Activated T-cell treated with anti-CD3 and anti-CD28 coated beads, Interleukin-2, amount 50 U/mL, for 72 hours (primary cell): ENCODE measurements at regions not wholly inside any gene's neighbourhood (a gene's known extent, or its start where the extent isn't known, plus 50 kb on each side); places are given as distances from the start of the nearest gene placed in this dataset.

Experiments
- ATAC-seq, 2 donors: fragments of 150-1000 bp; cut with Tn5 transposase; replicated peaks in 1 of 2; 2 replicates each; pipeline ENCODE4 v1.10.0; 2021; ENCODE audit warnings: moderate library complexity in 2 of 2, mild to moderate bottlenecking in 1 of 2
- DNase-seq, 2 donors: peaks; one replicate each; pipeline ENCODE4 v3.0.0; 2021 to 2022; ENCODE audit warnings: mixed read lengths in 1 of 2
- H3K27ac Mint-ChIP-seq: one replicate; pipeline ENCODE4 v1.8.0; 2022; ENCODE audit warnings: mild to moderate bottlenecking, moderate library complexity, mixed read lengths
- H3K27me3 Mint-ChIP-seq: one replicate; pipeline ENCODE4 v1.8.0; 2022; ENCODE audit warnings: low read depth, mixed read lengths
- H3K36me3 Mint-ChIP-seq, 2 donors: one replicate each; pipeline ENCODE4 v1.8.0; 2022; ENCODE audit warnings: mixed read lengths in 2 of 2, mild to moderate bottlenecking in 1 of 2; ENCODE audit not compliant: insufficient read depth in 2 of 2
- H3K4me1 Mint-ChIP-seq: one replicate; pipeline ENCODE4 v1.8.0; 2022; ENCODE audit warnings: low read depth, mixed read lengths
- H3K4me3 Mint-ChIP-seq, 2 donors: one replicate each; pipeline ENCODE4 v1.8.0; 2022; ENCODE audit warnings: mild to moderate bottlenecking in 2 of 2, mixed read lengths in 2 of 2, moderate library complexity in 2 of 2
- H3K9me3 Mint-ChIP-seq, 2 donors: one replicate each; pipeline ENCODE4 v1.8.0; 2022; ENCODE audit warnings: mixed read lengths in 2 of 2

DNA sequence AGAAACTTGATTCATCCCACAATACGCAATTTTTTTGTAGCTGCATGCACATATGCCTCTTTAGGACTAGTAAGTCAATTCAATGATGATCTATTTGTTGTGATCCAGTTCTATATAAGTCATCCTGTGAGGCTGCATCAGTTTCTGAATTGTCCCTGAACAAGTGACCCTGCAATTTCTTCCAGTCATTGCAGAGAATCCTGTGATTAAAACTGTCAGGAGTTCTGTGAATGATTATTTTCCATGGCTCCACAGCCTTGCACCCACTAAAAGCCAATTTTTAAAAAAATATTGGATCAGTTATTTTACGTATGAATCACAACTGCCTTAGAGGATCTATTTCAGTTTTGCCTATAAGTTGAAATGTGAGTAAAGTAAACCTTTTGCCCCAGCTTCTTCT, 1585.0 kb upstream of the ACVR2A start:
- DNase-seq (no peak), ATAC-seq (no peak)
- Mint-ChIP-seq H3K4me1 (no peaks in the 10 kb centered on the region), H3K27ac (no peak overlapping the region), H3K36me3 (no peaks in the 10 kb centered on the region), H3K27me3 (no peaks in the 10 kb centered on the region), H3K9me3 (peaks cover 6 to 10% of the 10 kb centered on the region in 2 donors), H3K4me3 (no peak overlapping the region)

GRCh38 chr2:146258071-146258470, 1586.8 kb upstream of the ACVR2A start:
- Mint-ChIP-seq H3K27me3 (no peaks in the 10 kb centered on the region), H3K27ac (no peak overlapping the region), H3K4me1 (no peaks in the 10 kb centered on the region), H3K36me3 (no peaks in the 10 kb centered on the region), H3K4me3 (no peak overlapping the region), H3K9me3 (peaks cover 5 to 7% of the 10 kb centered on the region in 2 donors)
- DNase-seq (no peak), ATAC-seq (no peak)

- Mint-ChIP-seq H3K4me3 (no peak overlapping the region), H3K27ac (no peak overlapping the region), H3K36me3 (no peaks in the 10 kb centered on the region), H3K27me3 (no peaks in the 10 kb centered on the region), H3K9me3 (peaks cover 3 to 5% of the 10 kb centered on the region in 2 donors), H3K4me1 (no peaks in the 10 kb centered on the region)
- ATAC-seq: no peak
- DNase-seq: no peak
Measured at GRCh38 chr2:146252119-146252518, 1592.7 kb upstream of the ACVR2A start.

- Mint-ChIP-seq H3K9me3 (peaks cover 6 to 7% of the 10 kb centered on the region in 2 donors), H3K27me3 (no peaks in the 10 kb centered on the region), H3K4me3 (no peak overlapping the region), H3K27ac (no peak overlapping the region), H3K36me3 (no peaks in the 10 kb centered on the region), H3K4me1 (no peaks in the 10 kb centered on the region)
- ATAC-seq: no peak
- no peak for DNase-seq
Measured at GRCh38 chr2:146251328-146251727, 1593.5 kb upstream of the ACVR2A start.

DNA sequence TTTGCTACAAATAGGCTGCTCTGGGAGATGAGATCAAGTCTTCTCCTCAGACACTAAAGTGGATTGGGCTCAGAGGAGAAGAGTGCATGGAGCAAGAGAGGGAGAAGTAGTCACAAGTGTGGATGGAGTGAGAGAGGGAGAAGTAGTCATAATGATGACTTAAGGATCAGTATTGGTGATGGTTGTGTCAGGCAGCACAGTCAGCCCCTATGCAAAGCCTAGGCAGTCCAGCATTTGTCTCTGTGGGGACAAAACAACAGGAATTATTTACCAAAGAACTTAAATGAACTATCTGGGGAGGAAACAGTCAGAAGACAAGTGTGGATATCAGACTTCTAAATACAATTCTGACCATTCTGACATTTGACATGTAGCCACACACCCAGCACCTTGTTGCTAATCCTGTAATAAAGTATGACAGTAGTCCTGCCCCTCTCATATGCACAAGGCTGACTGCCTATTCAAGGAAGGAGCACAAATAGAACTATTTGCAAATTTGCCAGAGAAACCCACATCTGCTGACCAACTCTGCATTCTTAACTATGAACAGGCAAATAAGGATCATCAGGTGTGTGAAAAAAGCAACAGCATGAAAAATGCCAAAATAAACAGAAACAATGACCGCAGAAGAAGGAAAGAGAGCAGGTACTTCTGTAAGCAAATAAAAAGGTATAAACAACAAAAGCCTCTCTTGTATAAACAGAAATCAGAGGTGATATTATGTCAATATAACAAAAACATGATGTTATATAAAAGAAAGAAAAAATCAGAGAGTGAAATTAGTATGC, 1597.9 kb upstream of the ACVR2A start:
- ATAC-seq (no peak), DNase-seq (no peak)
- H3K9me3 Mint-ChIP-seq: peaks cover 3 to 6% of the 10 kb centered on the region in 2 donors
- no peak overlapping the region for H3K27ac Mint-ChIP-seq
- no peaks in the 10 kb centered on the region for H3K27me3 Mint-ChIP-seq
- no peaks in the 10 kb centered on the region for H3K4me1 Mint-ChIP-seq
- H3K36me3 Mint-ChIP-seq: no peaks in the 10 kb centered on the region
- H3K4me3 Mint-ChIP-seq: no peak overlapping the region

DNA sequence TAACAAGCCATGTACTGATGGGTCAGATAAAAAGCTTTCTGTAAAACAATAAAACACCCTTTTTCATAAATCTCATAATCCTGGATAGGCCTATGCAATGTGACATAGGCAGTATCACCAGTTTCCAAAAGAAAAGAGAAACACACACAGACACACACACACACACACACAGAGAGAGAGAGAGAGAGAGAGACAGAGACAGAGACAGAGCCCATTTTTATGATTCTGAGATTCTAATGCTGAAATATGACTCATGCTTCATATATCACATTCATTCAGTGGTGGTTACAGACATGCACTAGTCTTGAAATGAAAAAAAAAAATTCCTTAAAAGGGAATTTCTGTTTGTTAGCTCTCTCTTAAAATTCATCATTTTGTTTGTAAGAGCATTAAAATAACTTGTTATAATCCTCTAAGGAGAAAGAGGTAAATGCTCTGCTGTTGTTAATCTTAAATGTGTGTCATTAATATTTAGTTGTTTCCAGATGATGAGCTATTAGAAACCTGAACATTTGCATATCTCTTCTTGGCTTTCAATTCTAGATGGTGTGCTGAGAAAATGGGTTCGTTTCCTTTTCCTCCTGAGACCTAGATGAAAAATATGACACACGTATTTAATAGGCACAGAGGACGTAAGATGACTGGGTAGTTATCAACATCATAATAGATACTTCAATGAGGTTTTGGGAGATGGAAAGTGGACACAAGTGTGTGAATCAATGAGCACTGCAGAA, 1598.7 kb upstream of the ACVR2A start:
- Mint-ChIP-seq H3K4me1 (no peaks in the 10 kb centered on the region), H3K27ac (no peak overlapping the region), H3K36me3 (no peaks in the 10 kb centered on the region), H3K27me3 (no peaks in the 10 kb centered on the region), H3K4me3 (no peak overlapping the region), H3K9me3 (peaks cover 3 to 6% of the 10 kb centered on the region in 2 donors)
- ATAC-seq (no peak), DNase-seq (no peak)

- DNase-seq (no peak), ATAC-seq (no peak)
- no peak overlapping the region for H3K27ac Mint-ChIP-seq
- H3K4me3 Mint-ChIP-seq: no peak overlapping the region
- H3K9me3 Mint-ChIP-seq: peaks cover 3 to 6% of the 10 kb centered on the region in 2 donors
- no peaks in the 10 kb centered on the region for H3K36me3 Mint-ChIP-seq
- H3K4me1 Mint-ChIP-seq: no peaks in the 10 kb centered on the region
- H3K27me3 Mint-ChIP-seq: no peaks in the 10 kb centered on the region
Measured at GRCh38 chr2:146244830-146245229, 1600.0 kb upstream of the ACVR2A start.

- H3K36me3 Mint-ChIP-seq: no peaks in the 10 kb centered on the region
- no peak overlapping the region for H3K27ac Mint-ChIP-seq
- no peak overlapping the region for H3K4me3 Mint-ChIP-seq
- ATAC-seq (no peak), DNase-seq (no peak)
- no peaks in the 10 kb centered on the region for H3K27me3 Mint-ChIP-seq
- H3K4me1 Mint-ChIP-seq: no peaks in the 10 kb centered on the region
- peaks cover 6 to 12% of the 10 kb centered on the region in 2 donors for H3K9me3 Mint-ChIP-seq
Measured at GRCh38 chr2:146244131-146244530, 1600.7 kb upstream of the ACVR2A start.

DNA sequence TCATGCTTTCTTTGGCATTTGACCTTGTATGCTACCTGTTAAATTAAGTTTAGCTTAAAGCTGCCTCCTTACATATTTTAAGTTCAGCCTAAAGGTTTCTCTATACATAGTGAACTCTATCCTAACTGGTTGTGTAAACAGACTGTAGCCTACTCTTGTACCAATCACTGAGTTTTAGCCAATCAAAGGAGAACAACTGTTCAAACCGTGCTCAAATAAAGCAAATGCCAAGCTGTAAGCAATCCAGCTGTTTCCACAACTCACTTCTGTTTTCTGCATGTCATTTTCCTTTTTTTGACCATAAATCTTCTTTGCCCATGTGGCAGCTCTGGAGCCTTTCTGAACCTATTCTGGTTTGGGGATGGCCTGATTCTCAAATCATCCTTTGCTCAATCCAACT, 1603.8 kb upstream of the ACVR2A start:
- Mint-ChIP-seq H3K36me3 (no peaks in the 10 kb centered on the region), H3K27ac (no peak overlapping the region), H3K4me3 (no peak overlapping the region), H3K9me3 (peaks cover 3 to 5% of the 10 kb centered on the region in 2 donors), H3K27me3 (no peaks in the 10 kb centered on the region), H3K4me1 (no peaks in the 10 kb centered on the region)
- DNase-seq: no peak
- no peak for ATAC-seq

DNA sequence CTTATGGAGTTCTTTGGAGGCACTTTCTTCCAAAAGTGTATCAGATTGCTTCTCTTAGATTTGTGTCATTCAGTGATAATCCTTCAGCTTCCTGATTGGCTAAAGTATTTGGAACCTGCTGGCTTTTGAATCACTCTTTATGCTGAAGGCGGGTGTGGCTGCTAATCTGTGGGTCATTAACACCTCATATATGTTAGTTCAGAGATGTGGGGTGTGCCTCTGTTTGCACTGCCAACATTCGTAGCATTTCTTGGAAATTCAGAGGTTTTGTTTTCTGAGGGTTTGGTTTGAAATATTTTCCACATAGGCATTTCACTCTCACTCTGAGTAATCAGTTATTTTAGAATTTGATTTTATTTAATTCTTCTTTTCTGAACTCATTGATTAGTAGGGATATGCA, 1604.4 kb upstream of the ACVR2A start:
- Mint-ChIP-seq H3K36me3 (no peaks in the 10 kb centered on the region), H3K4me3 (no peak overlapping the region), H3K27ac (no peak overlapping the region), H3K4me1 (no peaks in the 10 kb centered on the region), H3K9me3 (peaks cover 3 to 5% of the 10 kb centered on the region in 2 donors), H3K27me3 (no peaks in the 10 kb centered on the region)
- ATAC-seq (no peak), DNase-seq (no peak)

DNA sequence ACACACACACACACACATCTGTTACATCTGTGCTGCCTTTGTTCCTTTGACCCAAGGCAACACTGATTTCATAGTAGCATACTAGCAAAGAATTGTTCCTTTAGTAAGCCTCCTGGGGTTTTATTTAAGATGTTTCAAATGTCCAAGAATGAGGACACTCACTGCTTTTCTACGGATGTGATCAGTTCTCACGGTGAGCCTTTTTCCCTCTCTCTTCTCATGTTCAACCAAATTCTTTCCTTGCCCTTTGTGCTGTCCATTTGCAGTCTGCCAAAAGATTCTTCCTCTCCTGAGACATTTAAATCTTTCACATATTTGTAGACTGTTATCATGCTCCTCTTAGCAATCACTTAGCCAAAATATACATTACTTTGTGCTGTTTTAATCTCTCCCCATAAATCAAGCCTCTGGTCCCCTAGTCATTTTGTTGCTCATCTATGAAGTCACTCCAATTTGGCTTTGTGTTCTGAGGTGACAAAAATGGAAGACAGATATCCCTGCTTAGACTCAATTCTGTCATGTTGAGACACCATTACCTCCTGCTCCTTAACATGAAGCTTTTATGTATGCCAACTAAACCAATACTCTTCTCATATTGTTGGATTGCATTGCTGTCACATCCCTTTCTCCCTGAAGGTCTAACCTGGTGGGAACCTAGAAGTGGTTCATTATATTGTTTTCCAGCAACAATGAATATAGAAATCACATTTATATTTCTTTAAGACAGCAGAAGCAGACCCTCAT, 1605.3 kb upstream of the ACVR2A start:
- DNase-seq: no peak
- no peak overlapping the region for H3K4me3 Mint-ChIP-seq
- no peaks in the 10 kb centered on the region for H3K27me3 Mint-ChIP-seq
- H3K9me3 Mint-ChIP-seq: peaks cover 3 to 5% of the 10 kb centered on the region in 2 donors
- no peaks in the 10 kb centered on the region for H3K36me3 Mint-ChIP-seq
- H3K27ac Mint-ChIP-seq: no peak overlapping the region
- H3K4me1 Mint-ChIP-seq: no peaks in the 10 kb centered on the region
- no peak for ATAC-seq

- Mint-ChIP-seq H3K27me3 (no peaks in the 10 kb centered on the region), H3K27ac (no peak overlapping the region)
- no peak for ATAC-seq
Measured at GRCh38 chr2:146238254-146238966, 1606.4 kb upstream of the ACVR2A start.

DNA sequence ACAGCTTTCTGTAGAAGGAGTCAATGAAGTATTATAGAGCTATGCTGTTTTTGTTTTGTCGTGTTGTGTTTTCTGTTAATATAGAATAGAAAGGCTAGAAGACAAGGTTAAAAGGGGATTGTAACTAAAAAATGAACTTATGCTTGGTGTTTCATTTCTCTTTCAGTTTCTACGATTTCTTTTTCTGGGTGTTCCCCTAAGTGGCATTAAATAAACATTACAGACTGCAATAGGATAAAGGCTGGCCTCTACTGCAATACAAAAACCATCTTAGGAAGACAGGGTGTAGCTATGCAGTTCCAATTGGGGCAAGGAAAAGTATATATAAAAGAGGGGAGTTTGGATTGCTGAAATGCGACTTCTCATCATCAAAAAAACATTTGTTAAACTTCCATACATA, 1609.7 kb upstream of the ACVR2A start:
- DNase-seq (no peak), ATAC-seq (no peak)
- no peak overlapping the region for H3K4me3 Mint-ChIP-seq
- H3K9me3 Mint-ChIP-seq: peaks cover 5 to 6% of the 10 kb centered on the region in 2 donors
- H3K36me3 Mint-ChIP-seq: no peaks in the 10 kb centered on the region
- H3K4me1 Mint-ChIP-seq: no peaks in the 10 kb centered on the region
- no peak overlapping the region for H3K27ac Mint-ChIP-seq
- no peaks in the 10 kb centered on the region for H3K27me3 Mint-ChIP-seq

More at GRCh38 chr2:146238254-146238966, 1606.4 kb upstream of the ACVR2A start:
- Mint-ChIP-seq H3K9me3 (peaks cover 3 to 5% of the 10 kb centered on the region in 2 donors), H3K4me1 (no peaks in the 10 kb centered on the region), H3K4me3 (no peak overlapping the region), H3K36me3 (no peaks in the 10 kb centered on the region)
- no peak for DNase-seq
